Fibroblast of mammary gland (primary cell): ENCODE measurements at regions not wholly inside any gene's neighbourhood (a gene's known extent, or its start where the extent isn't known, plus 50 kb on each side); places are given as distances from the start of the nearest gene placed in this dataset.

Experiments used
- DNase-seq: peaks from one replicate; pipeline ENCODE4 v3.0.0-alpha.2; 2010; ENCODE audit warnings: low read depth
- H3K4me3 ChIP-seq: 2 replicates; pipeline ENCODE4 v1.5.1; 2011; ENCODE audit warnings: low read depth, mild to moderate bottlenecking, low read length, moderate library complexity; ENCODE audit not compliant: control insufficient read depth
- CTCF ChIP-seq: conservative IDR thresholded peaks from 2 replicates; pipeline ENCODE4 v1.5.1; 2011; ENCODE audit warnings: low read depth, low read length, inconsistent platforms; ENCODE audit not compliant: control insufficient read depth, insufficient read depth

- DNase-seq, result no peak
- no peak overlapping the region for H3K4me3 ChIP-seq
Measured at GRCh38 chr1:65090406-65090805, 57.6 kb upstream of the AK4 start.

GRCh38 chr1:65092691-65093090 lies 55.3 kb upstream of the AK4 start:
- TF ChIP-seq CTCF, result no peak
- DNase-seq, result no peak
- no peak overlapping the region for H3K4me3 ChIP-seq

More at GRCh38 chr1:65090406-65090805, 57.6 kb upstream of the AK4 start:
- no peak for TF ChIP-seq CTCF

GRCh38 chr1:65097076-65097475 lies 50.9 kb upstream of the AK4 start:
- DNase-seq, result no peak
- H3K4me3 ChIP-seq, result no peak overlapping the region
- TF ChIP-seq CTCF, result no peak
